Stimulated activated effector memory CD8-positive, alpha-beta T cell treated with anti-CD3 and anti-CD28 coated beads, Interleukin-12 subunit alpha, Interleukin-12 subunit beta, amount 100 ng/mL, for 72 hours (primary cell): ENCODE measurements at regions not wholly inside any gene's neighbourhood (a gene's known extent, or its start where the extent isn't known, plus 50 kb on each side); places are given as distances from the start of the nearest gene placed in this dataset.
"Not testable (repeated sequence)": the region's sequence is repeated elsewhere in the genome, so short reads cannot be mapped to it uniquely, and the experiment has no call there.

Experiments
- ATAC-seq: fragments of 150-1000 bp; cut with Tn5 transposase; 2 replicates; pipeline ENCODE4 v1.10.0; 2021
- DNase-seq, 2 donors: peaks; one replicate each; pipeline ENCODE4 v3.0.0; 2021 to 2022; ENCODE audit warnings: low spot score in 2 of 2
- H3K27ac Mint-ChIP-seq: one replicate; pipeline ENCODE4 v1.8.0; 2022; ENCODE audit warnings: mild to moderate bottlenecking, mixed read lengths
- H3K36me3 Mint-ChIP-seq: one replicate; pipeline ENCODE4 v1.8.0; 2022; ENCODE audit warnings: mild to moderate bottlenecking, mixed read lengths
- H3K4me1 Mint-ChIP-seq: one replicate; pipeline ENCODE4 v1.8.0; 2022; ENCODE audit warnings: mixed read lengths
- H3K4me3 Mint-ChIP-seq: one replicate; pipeline ENCODE4 v1.8.0; 2022; ENCODE audit warnings: mild to moderate bottlenecking, mixed read lengths
- H3K9me3 Mint-ChIP-seq: one replicate; pipeline ENCODE4 v1.8.0; 2022; ENCODE audit warnings: mixed read lengths

DNA sequence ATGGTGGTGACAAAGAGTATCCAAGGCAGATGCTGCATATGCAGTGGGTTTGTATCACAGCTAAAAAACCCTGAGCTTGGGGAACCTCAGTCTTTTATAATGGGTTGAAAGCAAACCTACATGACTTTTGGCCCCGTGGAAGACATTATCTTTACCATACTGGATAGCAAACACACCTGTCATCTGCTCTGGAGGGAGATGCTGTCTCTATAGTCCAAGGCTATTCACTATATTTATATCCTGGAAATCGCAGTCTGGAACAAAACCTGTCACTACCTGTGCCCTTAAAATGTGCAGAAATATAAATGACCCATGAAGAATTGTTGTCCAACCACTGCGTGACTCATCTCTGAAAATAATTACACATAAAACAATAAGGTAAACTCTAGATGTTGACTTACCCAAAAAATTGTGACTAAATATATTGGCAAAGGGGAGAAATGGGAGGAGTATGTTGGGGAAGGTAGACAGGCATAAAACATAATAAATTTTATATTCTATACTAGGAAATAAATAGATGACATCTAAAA, 121.0 kb upstream of the CXADR start:
- Mint-ChIP-seq H3K36me3 (no peaks in the 10 kb centered on the region), H3K9me3 (no peaks in the 10 kb centered on the region), H3K27ac (no peak overlapping the region), H3K4me1 (no peaks in the 10 kb centered on the region), H3K4me3 (no peak overlapping the region)
- ATAC-seq (no peak), DNase-seq (no peak)

DNA sequence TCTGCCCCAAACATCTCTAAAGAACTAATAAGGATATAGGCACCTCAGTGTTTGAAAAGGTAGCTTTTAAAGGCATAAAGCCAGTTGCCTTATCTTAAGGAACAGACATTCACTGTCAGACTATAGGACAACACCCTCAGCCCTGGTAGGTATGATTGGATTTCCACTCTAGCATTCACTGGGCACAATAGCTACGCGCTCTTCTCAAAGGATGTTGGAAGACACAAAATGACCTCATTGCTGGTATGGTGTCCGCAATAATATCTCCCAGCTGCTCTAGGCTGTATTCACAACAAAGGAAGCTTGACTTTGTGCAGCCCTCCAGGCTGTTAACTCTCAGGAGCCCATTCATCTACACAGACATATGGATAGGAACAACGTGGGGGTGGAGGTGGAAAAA, 119.4 kb upstream of the CXADR start:
- ATAC-seq (no peak), DNase-seq (no peak)
- no peak overlapping the region for H3K4me3 Mint-ChIP-seq
- H3K9me3 Mint-ChIP-seq: no peaks in the 10 kb centered on the region
- H3K27ac Mint-ChIP-seq: no peak overlapping the region
- no peaks in the 10 kb centered on the region for H3K36me3 Mint-ChIP-seq
- H3K4me1 Mint-ChIP-seq: no peaks in the 10 kb centered on the region

DNA sequence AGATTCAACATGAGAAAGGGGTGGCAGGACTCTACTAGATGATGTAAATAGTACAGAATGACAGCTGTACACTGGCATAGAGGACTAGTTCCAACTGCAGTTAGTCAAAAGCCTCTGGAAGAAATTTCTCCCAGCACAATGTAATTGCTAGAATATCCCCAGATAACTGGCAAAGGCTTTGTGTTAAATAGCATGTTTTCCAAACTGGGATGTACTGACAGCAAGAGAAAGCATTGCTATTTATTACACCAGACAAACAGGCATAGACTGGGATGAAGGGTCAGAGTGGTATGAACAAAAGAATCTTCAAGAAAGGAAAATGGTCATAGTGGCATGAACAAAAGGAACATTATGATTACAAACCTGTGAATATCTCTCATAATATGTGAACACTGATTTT, 115.9 kb upstream of the CXADR start:
- Mint-ChIP-seq H3K36me3 (no peaks in the 10 kb centered on the region), H3K4me1 (no peaks in the 10 kb centered on the region), H3K4me3 (no peak overlapping the region), H3K9me3 (no peaks in the 10 kb centered on the region), H3K27ac (no peak overlapping the region)
- no peak for DNase-seq
- no peak for ATAC-seq

DNA sequence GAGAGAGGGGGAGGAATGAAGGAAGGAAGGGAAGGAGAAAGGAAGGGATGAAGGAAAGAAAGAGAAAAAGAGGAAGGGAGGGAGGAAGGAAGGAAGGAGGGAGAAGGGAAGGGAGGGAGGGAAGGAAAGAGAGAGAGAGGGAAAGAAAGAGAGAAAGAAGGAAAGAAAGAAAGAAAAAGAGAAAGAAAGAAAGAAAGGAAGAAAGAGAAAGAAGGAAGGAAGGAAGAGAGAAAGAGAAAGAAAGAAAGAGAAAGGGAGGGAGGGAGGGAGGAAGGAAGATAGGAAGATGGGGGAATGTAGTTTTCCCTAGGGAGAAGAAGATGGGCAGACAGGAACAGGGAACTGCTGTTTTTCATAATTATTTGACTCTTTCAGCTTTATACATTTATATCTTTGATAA, 115.1 kb upstream of the CXADR start:
- DNase-seq (no peak), ATAC-seq (no peak)
- H3K36me3 Mint-ChIP-seq: no peaks in the 10 kb centered on the region
- no peaks in the 10 kb centered on the region for H3K4me1 Mint-ChIP-seq
- no peak overlapping the region for H3K27ac Mint-ChIP-seq
- no peak overlapping the region for H3K4me3 Mint-ChIP-seq
- no peaks in the 10 kb centered on the region for H3K9me3 Mint-ChIP-seq

DNA sequence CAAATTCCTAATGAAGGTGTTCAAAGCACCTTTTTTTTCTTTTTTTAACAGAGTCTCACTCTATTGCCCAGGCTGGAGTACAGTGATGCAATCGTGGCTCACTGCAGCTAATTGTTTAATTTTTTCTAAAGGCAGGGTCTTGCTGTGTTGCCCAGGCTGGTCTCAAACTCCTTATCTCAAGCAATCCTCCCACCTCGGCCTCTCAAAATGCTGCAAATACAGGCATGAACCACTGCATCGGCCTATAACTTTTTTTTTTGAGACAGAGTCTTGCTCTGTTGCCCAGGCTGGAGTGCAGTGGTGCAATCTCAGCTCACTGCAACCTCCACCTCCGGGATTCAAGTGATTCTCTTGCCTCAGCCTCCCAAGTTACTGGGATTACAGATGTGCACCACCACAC, 113.9 kb upstream of the CXADR start:
- not testable (repeated sequence) for H3K9me3 Mint-ChIP-seq, H3K4me3 Mint-ChIP-seq, H3K4me1 Mint-ChIP-seq, H3K36me3 Mint-ChIP-seq, H3K27ac Mint-ChIP-seq, ATAC-seq, DNase-seq

DNA sequence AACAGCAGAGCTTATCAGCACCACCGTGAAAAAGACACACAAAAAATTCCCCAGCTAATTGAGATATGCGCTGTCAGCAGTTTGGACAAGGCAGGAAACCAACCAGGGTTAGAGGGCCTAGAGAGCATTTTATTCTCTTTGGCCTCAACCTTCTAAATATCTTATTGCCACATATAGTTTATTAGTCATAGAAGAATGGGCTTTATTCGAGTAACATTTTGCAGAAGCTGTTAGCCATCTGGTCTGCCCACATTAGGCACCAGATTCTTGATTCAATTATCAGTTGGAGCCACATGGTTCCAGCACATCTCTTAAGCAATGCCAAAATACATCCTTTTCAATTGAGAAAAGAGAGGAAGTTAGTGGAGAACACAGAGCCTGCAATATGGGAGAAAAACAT, 109.9 kb upstream of the CXADR start:
- no peak overlapping the region for H3K4me3 Mint-ChIP-seq
- H3K36me3 Mint-ChIP-seq: no peaks in the 10 kb centered on the region
- no peak for DNase-seq
- H3K27ac Mint-ChIP-seq: no peak overlapping the region
- H3K9me3 Mint-ChIP-seq: no peaks in the 10 kb centered on the region
- ATAC-seq: no peak
- no peaks in the 10 kb centered on the region for H3K4me1 Mint-ChIP-seq

DNA sequence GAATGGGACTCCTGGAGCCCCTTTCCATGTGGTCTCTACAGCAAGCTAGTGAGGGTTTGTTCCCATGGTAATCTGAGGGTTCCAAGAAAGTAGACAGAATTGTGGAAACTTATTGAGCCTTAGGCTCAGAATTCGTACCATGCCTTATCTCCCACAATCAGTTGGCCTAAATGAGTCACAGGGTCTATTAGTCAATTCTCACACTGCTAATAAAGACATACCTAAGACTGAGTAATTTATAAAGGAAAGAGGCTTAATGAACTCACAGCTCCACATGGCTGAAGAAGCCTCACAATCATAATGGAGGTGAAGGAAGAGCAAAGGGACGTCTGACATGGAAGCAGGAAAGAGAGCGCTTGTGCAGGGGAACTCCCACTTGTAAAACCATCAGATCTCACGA, 106.6 kb upstream of the CXADR start:
- H3K4me1 Mint-ChIP-seq: no peaks in the 10 kb centered on the region
- H3K27ac Mint-ChIP-seq: no peak overlapping the region
- DNase-seq (no peak), ATAC-seq (peak; percentile 31)
- no peaks in the 10 kb centered on the region for H3K36me3 Mint-ChIP-seq
- H3K9me3 Mint-ChIP-seq: no peaks in the 10 kb centered on the region
- no peak overlapping the region for H3K4me3 Mint-ChIP-seq

DNA sequence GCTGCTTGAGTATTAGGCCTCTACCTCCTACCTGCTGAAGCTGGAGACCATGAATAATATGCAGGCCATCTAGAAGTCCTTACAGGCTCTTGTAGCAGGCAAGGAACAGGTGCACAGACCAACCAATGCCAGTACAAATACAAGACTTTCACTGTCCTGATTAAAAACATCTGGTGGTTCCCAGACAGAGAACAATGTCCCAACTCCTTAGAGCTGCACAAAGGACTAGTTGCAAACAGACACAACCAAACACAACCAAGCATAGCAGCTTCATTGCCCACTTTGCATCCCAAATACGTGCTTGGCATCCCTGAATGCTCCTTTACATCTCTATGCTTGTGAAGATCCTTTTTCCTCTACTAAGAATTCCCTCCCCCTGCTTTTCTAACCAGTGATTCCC, 98.1 kb upstream of the CXADR start:
- ATAC-seq (peak; percentile 32), DNase-seq (no peak)
- Mint-ChIP-seq H3K27ac (no peak overlapping the region), H3K4me3 (no peak overlapping the region), H3K4me1 (no peaks in the 10 kb centered on the region), H3K36me3 (no peaks in the 10 kb centered on the region), H3K9me3 (peaks cover 3% of the 10 kb centered on the region)

DNA sequence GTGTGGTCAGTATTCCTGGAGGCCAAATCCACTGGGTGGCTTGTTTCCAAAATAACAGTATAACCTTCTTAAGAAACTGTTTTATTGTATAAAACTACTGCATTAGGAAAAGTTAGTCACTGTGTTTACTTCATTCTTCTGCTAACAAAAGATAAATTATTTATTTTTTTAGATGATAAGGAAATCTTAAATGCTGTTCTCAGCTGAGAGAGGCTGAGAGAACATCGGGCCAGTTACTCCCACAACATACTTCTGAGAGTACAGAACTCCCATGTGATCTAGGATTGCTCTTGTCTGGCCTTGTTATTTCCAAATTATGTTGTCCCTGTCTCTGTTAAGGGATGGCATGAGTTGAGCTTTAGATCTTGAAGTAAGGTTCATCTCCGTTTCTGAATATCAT, 96.7 kb upstream of the CXADR start:
- H3K27ac Mint-ChIP-seq: no peak overlapping the region
- ATAC-seq (no peak), DNase-seq (no peak)
- no peak overlapping the region for H3K4me3 Mint-ChIP-seq
- peaks cover 3% of the 10 kb centered on the region for H3K9me3 Mint-ChIP-seq
- no peaks in the 10 kb centered on the region for H3K36me3 Mint-ChIP-seq
- H3K4me1 Mint-ChIP-seq: no peaks in the 10 kb centered on the region

DNA sequence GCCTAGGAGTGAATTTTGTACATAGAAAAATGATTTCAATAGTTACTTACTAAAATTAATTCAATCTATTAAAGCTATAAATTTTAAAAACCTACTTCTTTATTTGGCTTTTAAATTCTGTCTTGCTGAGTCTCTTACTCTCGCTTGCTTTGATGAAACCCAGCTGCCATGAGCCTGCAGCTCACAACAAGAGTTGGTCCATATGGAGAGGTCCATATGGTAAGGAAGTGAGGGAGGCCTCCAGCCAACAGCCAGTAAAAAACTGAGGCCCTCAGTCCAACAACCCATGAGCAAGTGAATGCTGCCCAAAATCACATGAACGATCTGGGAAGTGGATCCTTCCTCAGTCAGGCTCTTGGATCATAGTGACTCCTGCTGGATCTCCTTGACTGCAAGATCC, 89.9 kb upstream of the CXADR start:
- H3K9me3 Mint-ChIP-seq: no peaks in the 10 kb centered on the region
- H3K27ac Mint-ChIP-seq: no peak overlapping the region
- DNase-seq (no peak), ATAC-seq (no peak)
- H3K4me3 Mint-ChIP-seq: no peak overlapping the region
- no peaks in the 10 kb centered on the region for H3K4me1 Mint-ChIP-seq
- H3K36me3 Mint-ChIP-seq: no peaks in the 10 kb centered on the region

DNA sequence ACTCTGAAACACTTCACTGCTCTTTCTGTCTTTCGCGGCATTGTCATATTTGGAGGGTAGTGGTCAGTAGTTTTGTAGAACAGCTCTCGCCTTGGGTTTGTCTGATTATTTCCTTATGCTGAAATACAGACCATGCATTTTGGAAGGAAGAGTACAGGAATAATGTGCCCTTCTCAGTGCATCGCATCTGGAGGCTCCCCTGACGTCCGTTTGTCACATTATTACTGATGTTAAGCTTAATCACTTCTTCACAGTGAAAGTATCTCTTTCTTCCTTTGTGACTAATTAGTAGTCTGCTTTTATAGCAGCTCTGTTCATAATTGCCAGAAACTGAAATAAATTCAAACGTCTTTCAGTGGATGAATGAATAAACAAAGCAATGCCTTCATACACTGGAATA, 85.7 kb upstream of the CXADR start:
- no peaks in the 10 kb centered on the region for H3K9me3 Mint-ChIP-seq
- no peak overlapping the region for H3K4me3 Mint-ChIP-seq
- DNase-seq: no peak
- no peaks in the 10 kb centered on the region for H3K4me1 Mint-ChIP-seq
- H3K36me3 Mint-ChIP-seq: no peaks in the 10 kb centered on the region
- H3K27ac Mint-ChIP-seq: no peak overlapping the region
- ATAC-seq: no peak

DNA sequence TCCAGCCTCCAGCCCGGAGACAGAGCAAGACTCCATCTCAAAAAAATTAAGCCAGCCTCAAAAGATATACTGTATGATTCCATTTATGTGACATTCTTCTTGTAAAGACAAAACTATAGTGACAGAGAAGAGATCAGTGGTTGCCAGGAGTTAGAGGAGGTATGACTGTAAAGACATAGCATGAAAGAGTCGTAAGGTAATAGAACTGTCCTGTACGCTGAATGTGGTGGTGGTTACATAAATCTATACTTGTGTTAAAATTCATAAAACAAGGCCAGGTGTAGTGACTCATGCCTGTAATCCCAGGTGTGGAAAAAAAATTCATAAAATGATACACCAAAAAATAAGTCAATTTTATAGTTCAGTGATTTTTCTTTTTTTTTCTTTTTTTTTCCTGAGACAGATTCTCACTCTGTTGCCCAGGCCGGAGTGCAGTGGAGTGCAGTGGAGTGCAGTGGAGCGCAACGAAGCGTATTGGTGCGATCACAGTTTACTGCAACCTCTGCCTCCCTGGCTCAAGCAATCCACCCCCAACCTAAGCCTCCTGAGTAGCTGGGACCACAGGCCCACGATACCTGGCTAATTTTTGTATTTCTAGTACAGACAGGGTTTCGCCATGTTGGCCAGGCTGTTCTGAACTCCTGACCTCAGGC, 84.9 kb upstream of the CXADR start:
- DNase-seq (no peak), ATAC-seq (no peak)
- no peak overlapping the region for H3K27ac Mint-ChIP-seq
- no peak overlapping the region for H3K4me3 Mint-ChIP-seq
- no peaks in the 10 kb centered on the region for H3K4me1 Mint-ChIP-seq
- H3K36me3 Mint-ChIP-seq: no peaks in the 10 kb centered on the region
- no peaks in the 10 kb centered on the region for H3K9me3 Mint-ChIP-seq

DNA sequence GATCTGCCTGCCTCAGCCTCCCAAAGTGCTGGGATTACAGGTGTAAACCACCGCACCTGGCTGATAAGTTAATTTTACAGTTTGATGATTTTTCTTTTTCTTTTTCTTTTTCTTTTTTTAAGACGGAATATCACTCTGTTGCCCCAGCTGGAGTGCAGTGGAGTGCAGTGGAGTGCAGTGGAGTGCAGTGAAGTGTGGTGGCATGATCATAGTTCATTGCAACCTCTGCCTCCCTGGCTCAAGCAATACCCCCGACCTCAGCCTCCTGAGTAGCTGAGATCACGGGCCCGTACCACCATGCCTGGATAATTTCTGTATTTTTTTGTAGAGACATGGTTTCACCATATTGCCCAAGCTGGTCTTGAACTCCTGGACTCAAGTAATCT, 84.4 kb upstream of the CXADR start:
- no peaks in the 10 kb centered on the region for H3K36me3 Mint-ChIP-seq
- no peak for DNase-seq
- H3K4me3 Mint-ChIP-seq: no peak overlapping the region
- H3K4me1 Mint-ChIP-seq: no peaks in the 10 kb centered on the region
- no peak overlapping the region for H3K27ac Mint-ChIP-seq
- no peak for ATAC-seq
- no peaks in the 10 kb centered on the region for H3K9me3 Mint-ChIP-seq

DNA sequence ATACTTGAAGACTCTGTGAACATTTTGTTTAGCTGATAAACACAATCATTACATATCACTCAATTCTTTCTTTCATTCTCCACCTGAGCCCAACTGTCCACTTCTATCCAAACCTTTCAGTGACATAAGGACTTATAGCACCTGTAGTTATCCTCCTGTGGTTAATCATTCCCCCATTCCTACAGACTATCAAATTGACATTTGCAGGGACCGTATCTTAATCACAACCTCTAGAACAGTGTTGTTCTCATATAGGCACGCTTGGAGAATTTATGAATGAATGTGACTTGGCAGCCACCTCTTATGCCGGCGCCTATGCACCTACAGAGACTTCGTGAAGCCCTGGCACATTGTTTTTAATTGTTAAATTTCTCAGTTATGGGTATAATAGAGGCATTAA, 83.9 kb upstream of the CXADR start:
- no peak overlapping the region for H3K27ac Mint-ChIP-seq
- H3K36me3 Mint-ChIP-seq: no peaks in the 10 kb centered on the region
- no peaks in the 10 kb centered on the region for H3K4me1 Mint-ChIP-seq
- no peak for ATAC-seq
- H3K9me3 Mint-ChIP-seq: no peaks in the 10 kb centered on the region
- H3K4me3 Mint-ChIP-seq: no peak overlapping the region
- no peak for DNase-seq

DNA sequence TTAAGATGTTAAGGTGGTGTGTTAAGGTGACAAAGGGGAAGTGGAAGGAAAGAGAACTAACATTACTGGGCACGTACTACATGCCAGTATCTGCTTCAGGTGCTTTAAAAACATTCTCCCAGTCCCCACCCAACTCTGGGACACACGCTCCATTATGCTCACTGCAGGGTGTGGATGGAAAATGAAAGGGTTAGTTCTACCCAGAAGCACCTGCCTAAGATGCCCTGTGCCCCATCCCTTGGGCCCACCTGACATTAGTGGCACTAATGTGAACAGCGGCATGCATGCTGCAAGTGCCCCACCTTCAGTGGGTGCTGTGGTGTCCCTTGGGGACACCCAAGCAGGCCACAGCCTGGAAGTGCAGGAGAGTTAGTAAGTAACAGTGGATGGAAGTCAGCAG, 82.9 kb upstream of the CXADR start:
- Mint-ChIP-seq H3K4me3 (no peak overlapping the region), H3K9me3 (no peaks in the 10 kb centered on the region), H3K4me1 (no peaks in the 10 kb centered on the region), H3K36me3 (no peaks in the 10 kb centered on the region), H3K27ac (no peak overlapping the region)
- ATAC-seq: no peak
- no peak for DNase-seq

DNA sequence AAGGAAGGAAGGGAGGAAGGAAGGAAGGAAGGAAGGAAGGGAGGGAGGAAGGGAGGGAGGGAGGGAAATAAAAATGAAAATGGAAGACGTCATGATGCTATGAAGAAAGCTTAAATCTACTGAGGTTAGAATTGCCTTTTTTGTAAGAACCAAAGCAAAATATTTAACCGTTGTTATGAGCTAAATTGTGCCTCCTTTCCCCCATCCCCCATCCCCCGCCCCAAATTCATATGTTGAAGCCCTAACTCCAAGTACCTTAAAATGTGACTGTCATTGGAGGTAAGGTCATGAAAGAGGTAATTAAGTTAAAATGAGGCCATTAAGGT, 80.1 kb upstream of the CXADR start:
- no peaks in the 10 kb centered on the region for H3K9me3 Mint-ChIP-seq
- H3K4me1 Mint-ChIP-seq: no peaks in the 10 kb centered on the region
- no peak overlapping the region for H3K4me3 Mint-ChIP-seq
- DNase-seq: no peak
- no peaks in the 10 kb centered on the region for H3K36me3 Mint-ChIP-seq
- no peak overlapping the region for H3K27ac Mint-ChIP-seq
- ATAC-seq: no peak

DNA sequence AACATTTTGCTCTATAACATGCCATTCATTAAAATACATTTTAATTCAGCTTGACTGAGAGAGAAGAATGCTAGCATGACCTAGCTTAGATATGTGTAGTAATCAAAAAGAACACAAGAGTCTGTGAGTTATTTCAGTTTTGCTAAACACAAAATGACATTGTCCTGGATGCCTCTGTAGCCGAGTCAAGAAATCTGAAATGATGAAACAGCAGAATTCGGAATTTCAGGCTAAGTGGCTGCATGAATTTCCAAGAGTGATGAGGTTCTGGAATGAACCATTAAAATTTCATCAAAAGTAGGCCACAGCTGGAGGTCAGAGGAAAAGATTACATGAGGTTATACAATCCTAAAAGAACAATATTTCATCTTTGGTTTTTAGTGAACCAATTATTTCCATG, 79.1 kb upstream of the CXADR start:
- Mint-ChIP-seq H3K4me1 (no peaks in the 10 kb centered on the region), H3K36me3 (no peaks in the 10 kb centered on the region), H3K4me3 (no peak overlapping the region), H3K27ac (no peak overlapping the region), H3K9me3 (no peaks in the 10 kb centered on the region)
- ATAC-seq (no peak), DNase-seq (no peak)
